Parathyroid adenoma (tissue), 2 donors: ENCODE measurements at regions not wholly inside any gene's neighbourhood (a gene's known extent, or its start where the extent isn't known, plus 50 kb on each side); places are given as distances from the start of the nearest gene placed in this dataset.

Source experiments
- H2AFZ ChIP-seq: fragments of 300-600 bp; sonication (generic); one replicate; pipeline ENCODE4 v1.7.0; 2017; ENCODE audit warnings: antibody characterized with exemption, mild to moderate bottlenecking
- H3K27ac ChIP-seq: fragments of 300-600 bp; sonication (generic); one replicate; pipeline ENCODE4 v1.7.0; 2017
- H3K27me3 ChIP-seq: fragments of 300-600 bp; sonication (generic); one replicate; pipeline ENCODE4 v1.7.0; 2017; ENCODE audit warnings: low read length; ENCODE audit not compliant: control insufficient read depth, insufficient read depth
- H3K36me3 ChIP-seq: fragments of 300-600 bp; sonication (generic); one replicate; pipeline ENCODE4 v1.7.0; 2017; ENCODE audit warnings: low read length; ENCODE audit not compliant: control insufficient read depth, insufficient read depth
- H3K4me1 ChIP-seq: fragments of 300-600 bp; sonication (generic); one replicate; pipeline ENCODE4 v1.7.0; 2017; ENCODE audit warnings: control low read depth
- H3K4me2 ChIP-seq: fragments of 300-600 bp; sonication (generic); one replicate; pipeline ENCODE4 v1.7.0; 2017; ENCODE audit warnings: low read length
- H3K4me3 ChIP-seq: fragments of 300-600 bp; sonication (generic); one replicate; pipeline ENCODE4 v1.7.0; 2017; ENCODE audit warnings: low read depth, low read length
- H3K79me2 ChIP-seq: fragments of 300-600 bp; sonication (generic); one replicate; pipeline ENCODE4 v1.7.0; 2017; ENCODE audit warnings: control low read depth
- H3K9ac ChIP-seq: fragments of 300-600 bp; sonication (generic); one replicate; pipeline ENCODE4 v1.7.0; 2017; ENCODE audit warnings: mild to moderate bottlenecking
- H3K9me3 ChIP-seq: fragments of 300-600 bp; sonication (generic); one replicate; pipeline ENCODE4 v1.7.0; 2017; ENCODE audit warnings: low read length; ENCODE audit not compliant: control insufficient read depth
- TF ChIP-seq, protein P1 (sequence below): fragments of 300-600 bp; sonication (generic); IDR thresholded peaks from one replicate; pipeline ENCODE4 v1.7.0; 2017; ENCODE audit warnings: antibody characterized with exemption, mild to moderate bottlenecking
- donor health status: primary hyperparathyroidism.

DNA sequence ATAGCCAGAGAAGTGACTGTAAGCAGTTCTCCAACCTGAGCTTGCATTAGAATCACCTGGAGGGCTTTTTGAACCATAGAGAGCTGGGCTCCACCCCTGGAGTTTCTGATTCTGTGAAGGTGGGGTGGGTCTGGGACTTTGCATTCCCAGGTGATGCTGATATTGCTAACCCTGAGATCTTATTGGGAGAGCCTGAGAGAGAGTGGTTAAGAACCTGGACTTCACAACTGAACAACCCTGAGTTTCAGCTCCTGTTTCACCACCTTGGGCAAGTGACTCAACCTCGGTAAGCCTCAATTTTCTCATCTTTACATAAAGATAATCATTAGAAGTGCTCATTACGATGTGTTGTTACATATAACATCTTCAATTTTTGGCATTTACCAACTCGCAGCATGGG is 498.6 kb downstream of the EBF1 start:
- H3K4me3 ChIP-seq, result no peak overlapping the region
- TF ChIP-seq, protein P1, sequence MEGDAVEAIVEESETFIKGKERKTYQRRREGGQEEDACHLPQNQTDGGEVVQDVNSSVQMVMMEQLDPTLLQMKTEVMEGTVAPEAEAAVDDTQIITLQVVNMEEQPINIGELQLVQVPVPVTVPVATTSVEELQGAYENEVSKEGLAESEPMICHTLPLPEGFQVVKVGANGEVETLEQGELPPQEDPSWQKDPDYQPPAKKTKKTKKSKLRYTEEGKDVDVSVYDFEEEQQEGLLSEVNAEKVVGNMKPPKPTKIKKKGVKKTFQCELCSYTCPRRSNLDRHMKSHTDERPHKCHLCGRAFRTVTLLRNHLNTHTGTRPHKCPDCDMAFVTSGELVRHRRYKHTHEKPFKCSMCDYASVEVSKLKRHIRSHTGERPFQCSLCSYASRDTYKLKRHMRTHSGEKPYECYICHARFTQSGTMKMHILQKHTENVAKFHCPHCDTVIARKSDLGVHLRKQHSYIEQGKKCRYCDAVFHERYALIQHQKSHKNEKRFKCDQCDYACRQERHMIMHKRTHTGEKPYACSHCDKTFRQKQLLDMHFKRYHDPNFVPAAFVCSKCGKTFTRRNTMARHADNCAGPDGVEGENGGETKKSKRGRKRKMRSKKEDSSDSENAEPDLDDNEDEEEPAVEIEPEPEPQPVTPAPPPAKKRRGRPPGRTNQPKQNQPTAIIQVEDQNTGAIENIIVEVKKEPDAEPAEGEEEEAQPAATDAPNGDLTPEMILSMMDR, result no peak
- H3K27ac ChIP-seq, result no peak overlapping the region
- H3K27me3 ChIP-seq, result no peaks in the 10 kb centered on the region
- no peaks in the 10 kb centered on the region for H3K4me1 ChIP-seq
- no peaks in the 10 kb centered on the region for H3K36me3 ChIP-seq
- H2AFZ ChIP-seq, result no peak overlapping the region
- no peaks in the 10 kb centered on the region for H3K9me3 ChIP-seq
- no peaks in the 10 kb centered on the region for H3K79me2 ChIP-seq
- H3K4me2 ChIP-seq, result no peak overlapping the region
- no peak overlapping the region for H3K9ac ChIP-seq

DNA sequence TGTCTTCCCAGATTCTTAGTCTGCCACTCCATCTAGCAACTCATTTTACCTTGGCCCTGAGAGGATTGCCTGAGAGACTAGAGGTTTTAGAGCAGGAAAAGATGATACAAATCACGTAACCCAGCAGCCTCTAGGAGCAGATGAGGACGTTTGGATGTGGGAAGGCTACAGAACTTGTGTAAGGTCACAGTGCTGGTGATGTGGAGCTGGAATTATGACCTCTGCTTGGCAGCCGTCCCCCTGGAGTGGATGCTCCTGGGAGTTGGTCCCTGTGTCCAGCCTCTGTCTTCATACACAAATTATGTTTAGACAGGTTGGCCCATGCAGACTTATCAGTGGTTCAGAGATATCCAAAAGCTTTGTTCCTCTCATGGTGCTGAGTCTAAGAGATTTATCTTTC is 499.0 kb downstream of the EBF1 start:
- Histone ChIP-seq H3K79me2 (no peaks in the 10 kb centered on the region), H3K4me3 (no peak overlapping the region), H3K27ac (no peak overlapping the region), H3K27me3 (no peaks in the 10 kb centered on the region), H3K4me2 (no peak overlapping the region), H2AFZ (no peak overlapping the region), H3K9ac (no peak overlapping the region), H3K4me1 (no peaks in the 10 kb centered on the region), H3K9me3 (no peaks in the 10 kb centered on the region), H3K36me3 (no peaks in the 10 kb centered on the region)
- TF ChIP-seq, protein P1, result no peak

DNA sequence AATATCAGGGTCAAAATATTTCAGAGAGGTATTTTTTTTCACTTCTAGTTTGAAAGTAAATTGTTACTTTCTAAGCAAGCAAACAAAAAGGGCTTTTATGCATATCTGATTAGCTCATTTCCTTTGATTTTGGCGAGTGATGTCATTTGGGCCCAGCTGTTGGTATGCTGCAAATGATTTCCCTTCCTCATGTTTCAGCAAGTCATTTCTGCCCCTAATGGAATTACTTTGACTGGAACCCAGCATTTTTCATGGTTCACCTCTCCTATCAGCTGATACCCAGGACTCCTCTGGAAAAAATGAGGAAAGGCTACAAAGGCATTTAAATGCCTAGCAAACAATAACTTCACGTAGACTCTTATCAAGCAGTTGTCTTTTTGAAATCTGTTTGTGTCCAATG is 500.6 kb downstream of the EBF1 start:
- Histone ChIP-seq H3K27ac (no peak overlapping the region), H3K4me2 (no peak overlapping the region), H3K9me3 (no peaks in the 10 kb centered on the region), H3K4me1 (no peaks in the 10 kb centered on the region), H2AFZ (no peak overlapping the region), H3K36me3 (no peaks in the 10 kb centered on the region), H3K4me3 (no peak overlapping the region), H3K79me2 (no peaks in the 10 kb centered on the region), H3K9ac (no peak overlapping the region), H3K27me3 (no peaks in the 10 kb centered on the region)
- TF ChIP-seq, protein P1, result no peak

DNA sequence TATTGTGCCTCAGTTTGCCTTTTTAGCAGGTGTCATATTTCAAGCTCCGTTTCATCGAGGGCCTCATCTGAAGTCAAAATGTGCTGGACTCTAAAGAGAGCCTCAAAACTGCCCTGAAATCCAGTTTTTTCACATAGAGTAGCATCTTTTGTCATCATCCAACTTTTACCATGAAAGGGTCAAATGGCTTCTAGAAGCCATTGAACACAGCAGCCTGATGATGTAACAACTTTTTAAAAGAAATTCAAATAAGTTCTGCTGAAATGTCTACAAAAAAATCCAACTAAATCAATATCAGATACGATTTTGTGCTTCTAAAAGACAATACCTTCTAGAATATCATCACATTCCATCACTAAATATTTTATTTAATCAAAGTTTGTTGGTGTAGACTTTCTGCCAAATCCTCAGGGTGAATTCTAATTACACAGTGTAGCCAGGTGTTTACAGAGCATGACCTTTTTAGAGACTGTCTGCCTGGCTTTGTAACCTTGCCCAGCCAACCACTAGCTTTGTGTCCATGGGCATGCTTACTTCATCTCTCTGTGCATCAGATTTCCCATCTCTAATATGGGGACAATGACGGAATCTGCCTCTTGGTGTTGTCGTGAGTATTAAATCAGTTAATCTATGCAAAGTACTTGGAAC is 505.0 kb downstream of the EBF1 start:
- H3K9ac ChIP-seq, result no peak overlapping the region
- no peak overlapping the region for H3K27ac ChIP-seq
- no peak overlapping the region for H3K4me3 ChIP-seq
- H3K4me2 ChIP-seq, result no peak overlapping the region
- H3K79me2 ChIP-seq, result no peaks in the 10 kb centered on the region
- no peaks in the 10 kb centered on the region for H3K9me3 ChIP-seq
- no peak overlapping the region for H2AFZ ChIP-seq
- TF ChIP-seq, protein P1, result no peak
- H3K36me3 ChIP-seq, result no peaks in the 10 kb centered on the region
- H3K4me1 ChIP-seq, result no peaks in the 10 kb centered on the region
- no peaks in the 10 kb centered on the region for H3K27me3 ChIP-seq

DNA sequence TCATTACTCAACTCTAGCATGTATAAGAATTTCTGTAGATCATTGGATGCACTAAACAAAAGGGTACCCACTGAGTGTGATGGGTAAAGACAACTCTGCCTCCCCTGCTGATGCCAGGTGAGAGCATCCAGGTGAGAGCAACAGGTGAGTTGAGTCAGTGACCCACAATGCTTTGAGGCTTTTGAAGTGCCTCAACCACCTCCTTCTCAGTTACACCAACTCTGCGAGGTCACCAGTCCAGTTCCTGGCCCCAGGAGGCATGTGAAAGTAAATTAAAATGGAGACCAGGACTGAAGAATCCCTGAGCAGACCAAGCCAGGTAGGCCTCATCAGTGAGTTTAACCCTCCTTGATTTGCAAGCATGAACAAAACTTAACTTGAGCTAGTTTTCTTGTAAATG is 505.8 kb downstream of the EBF1 start:
- H3K4me1 ChIP-seq, result no peaks in the 10 kb centered on the region
- no peak overlapping the region for H2AFZ ChIP-seq
- TF ChIP-seq, protein P1, result no peak
- H3K9ac ChIP-seq, result no peak overlapping the region
- H3K36me3 ChIP-seq, result no peaks in the 10 kb centered on the region
- H3K27me3 ChIP-seq, result no peaks in the 10 kb centered on the region
- H3K27ac ChIP-seq, result no peak overlapping the region
- H3K4me3 ChIP-seq, result no peak overlapping the region
- no peaks in the 10 kb centered on the region for H3K79me2 ChIP-seq
- H3K4me2 ChIP-seq, result no peak overlapping the region
- H3K9me3 ChIP-seq, result no peaks in the 10 kb centered on the region
